MM.1S (cell line): ENCODE measurements at regions not wholly inside any gene's neighbourhood (a gene's known extent, or its start where the extent isn't known, plus 50 kb on each side); places are given as distances from the start of the nearest gene placed in this dataset.

Experiments used
- DNase-seq: peaks from one replicate; pipeline ENCODE4 v3.0.0-alpha.2; 2015
- H2AFZ ChIP-seq: fragments of 300-600 bp; sonication (generic); 2 replicates; pipeline ENCODE4 v1.6.0; 2016; ENCODE audit warnings: antibody characterized with exemption, low read length
- H3F3A ChIP-seq: fragments of 300-600 bp; sonication (generic); 2 replicates; pipeline ENCODE4 v1.6.1; 2016; ENCODE audit warnings: mild to moderate bottlenecking, antibody characterized with exemption, low read length, moderate library complexity, mixed read lengths; ENCODE audit not compliant: insufficient read depth
- H3K27ac ChIP-seq: fragments of 300-600 bp; sonication (generic); 2 replicates; pipeline ENCODE4 v1.5.1; 2016; ENCODE audit warnings: mild to moderate bottlenecking, low read length
- H3K27me3 ChIP-seq: fragments of 300-600 bp; sonication (generic); replicated peaks from 2 replicates; pipeline ENCODE4 v1.6.0; 2016; ENCODE audit warnings: low read length; ENCODE audit not compliant: insufficient read depth
- H3K36me3 ChIP-seq: fragments of 300-600 bp; sonication (generic); replicated peaks from 2 replicates; pipeline ENCODE4 v1.6.1; 2016; ENCODE audit warnings: mild to moderate bottlenecking, low read length, mixed read lengths; ENCODE audit not compliant: insufficient read depth
- H3K4me1 ChIP-seq: fragments of 300-600 bp; sonication (generic); 2 replicates; pipeline ENCODE4 v1.6.1; 2016; ENCODE audit warnings: low read length, mixed read lengths
- H3K4me2 ChIP-seq: fragments of 300-600 bp; sonication (generic); 2 replicates; pipeline ENCODE4 v1.6.0; 2016; ENCODE audit warnings: low read depth, low read length
- H3K4me3 ChIP-seq: fragments of 300-600 bp; sonication (generic); 2 replicates; pipeline ENCODE4 v1.5.1; 2016; ENCODE audit warnings: low read length, mixed read lengths
- H3K79me2 ChIP-seq: fragments of 300-600 bp; sonication (generic); 2 replicates; pipeline ENCODE4 v1.6.1; 2016; ENCODE audit warnings: mixed run types, low read length, mixed read lengths
- H3K9ac ChIP-seq: fragments of 300-600 bp; sonication (generic); 2 replicates; pipeline ENCODE4 v1.6.1; 2016; ENCODE audit warnings: low read length, mixed read lengths
- H3K9me2 ChIP-seq: fragments of 300-600 bp; sonication (generic); replicated peaks from 2 replicates; pipeline ENCODE4 v1.6.1; 2016; ENCODE audit warnings: mild to moderate bottlenecking, low read length, mixed read lengths; ENCODE audit not compliant: insufficient read depth
- H3K9me3 ChIP-seq: fragments of 300-600 bp; sonication (generic); replicated peaks from 2 replicates; pipeline ENCODE4 v1.6.1; 2016; ENCODE audit warnings: mild to moderate bottlenecking, low read length, mixed read lengths; ENCODE audit not compliant: insufficient read depth
- H4K20me1 ChIP-seq: fragments of 300-600 bp; sonication (generic); 2 replicates; pipeline ENCODE4 v1.6.1; 2016; ENCODE audit warnings: mild to moderate bottlenecking, low read length, moderate library complexity, mixed read lengths; ENCODE audit not compliant: insufficient read depth
- CTCF ChIP-seq: fragments of 300-600 bp; sonication (generic); IDR thresholded peaks from 2 replicates; pipeline ENCODE4 v1.5.1; 2016; ENCODE audit warnings: antibody characterized with exemption, low read length, mixed read lengths
- EZH2 ChIP-seq: fragments of 300-600 bp; sonication (generic); optimal IDR thresholded peaks from 2 replicates; pipeline ENCODE3; 2017; ENCODE audit warnings: low read depth, mild to moderate bottlenecking, antibody characterized with exemption, low read length, mixed read lengths
- EZH2phosphoT487 ChIP-seq: fragments of 300-600 bp; sonication (generic); IDR thresholded peaks from 2 replicates; pipeline ENCODE4 v1.6.1; 2018; ENCODE audit warnings: antibody characterized with exemption, low read length

- no peak overlapping the region for H3K9ac ChIP-seq
- no peaks in the 10 kb centered on the region for H3K79me2 ChIP-seq
- DNase-seq, result no peak
- TF ChIP-seq CTCF (no peak), EZH2 (no peak), EZH2phosphoT487 (no peak)
- no peaks in the 10 kb centered on the region for H3K9me2 ChIP-seq
- no peaks in the 10 kb centered on the region for H3K36me3 ChIP-seq
- H3K4me2 ChIP-seq, result no peak overlapping the region
- no peaks in the 10 kb centered on the region for H3K9me3 ChIP-seq
- no peak overlapping the region for H2AFZ ChIP-seq
- H3K27ac ChIP-seq, result no peak overlapping the region
- H3K4me3 ChIP-seq, result no peak overlapping the region
- no peaks in the 10 kb centered on the region for H3F3A ChIP-seq
- H3K27me3 ChIP-seq, result no peaks in the 10 kb centered on the region
- no peaks in the 10 kb centered on the region for H3K4me1 ChIP-seq
- H4K20me1 ChIP-seq, result no peaks in the 10 kb centered on the region
Observed at GRCh38 chr3:192013110-192013509, 552.1 kb downstream of the PYDC2 start.

GRCh38 chr3:192022412-192022811, 561.4 kb downstream of the PYDC2 start:
- Histone ChIP-seq H3K4me2 (no peak overlapping the region), H4K20me1 (no peaks in the 10 kb centered on the region), H3K27me3 (no peaks in the 10 kb centered on the region), H2AFZ (no peak overlapping the region), H3K36me3 (no peaks in the 10 kb centered on the region), H3K79me2 (no peaks in the 10 kb centered on the region), H3K9me2 (no peaks in the 10 kb centered on the region), H3K4me3 (no peak overlapping the region), H3K9ac (no peak overlapping the region), H3K4me1 (no peaks in the 10 kb centered on the region), H3F3A (no peaks in the 10 kb centered on the region), H3K27ac (no peak overlapping the region), H3K9me3 (no peaks in the 10 kb centered on the region)
- no peak for DNase-seq
- TF ChIP-seq EZH2phosphoT487 (no peak), EZH2 (no peak), CTCF (no peak)

GRCh38 chr3:192024751-192025150, 563.8 kb downstream of the PYDC2 start:
- TF ChIP-seq EZH2 (no peak), EZH2phosphoT487 (no peak)
- Histone ChIP-seq H3K4me3 (no peak overlapping the region), H3K4me1 (no peaks in the 10 kb centered on the region), H3F3A (no peaks in the 10 kb centered on the region), H3K9me2 (no peaks in the 10 kb centered on the region), H3K36me3 (no peaks in the 10 kb centered on the region), H3K27me3 (no peaks in the 10 kb centered on the region), H3K4me2 (no peak overlapping the region), H3K9ac (no peak overlapping the region), H3K9me3 (no peaks in the 10 kb centered on the region), H2AFZ (no peak overlapping the region), H4K20me1 (no peaks in the 10 kb centered on the region), H3K27ac (no peak overlapping the region), H3K79me2 (no peaks in the 10 kb centered on the region)
- DNase-seq, result no peak

- Histone ChIP-seq H4K20me1 (no peaks in the 10 kb centered on the region), H3K9me2 (no peaks in the 10 kb centered on the region), H3F3A (no peaks in the 10 kb centered on the region), H3K4me2 (no peak overlapping the region), H3K27ac (no peak overlapping the region), H3K4me3 (no peak overlapping the region), H3K36me3 (no peaks in the 10 kb centered on the region), H3K4me1 (no peaks in the 10 kb centered on the region), H3K9ac (no peak overlapping the region), H3K79me2 (no peaks in the 10 kb centered on the region), H3K27me3 (no peaks in the 10 kb centered on the region), H3K9me3 (no peaks in the 10 kb centered on the region), H2AFZ (no peak overlapping the region)
- no peak for DNase-seq
- TF ChIP-seq CTCF, result no peak
Observed at GRCh38 chr3:192026661-192027060, 565.7 kb downstream of the PYDC2 start.
